ENCODE measurements at regions not wholly inside any gene's neighbourhood (a gene's known extent, or its start where the extent isn't known, plus 50 kb on each side); places are given as distances from the start of the nearest gene placed in this dataset.

GRCh38 chr12:90501412-90501811, 453.6 kb downstream of the CCER1 start:
- DNase-seq = no peak
- POLR2A ChIA-PET = no interaction called here
- no peaks in the 10 kb centered on the region for H3K4me1 Mint-ChIP-seq

GRCh38 chr12:90499795-90500194, 455.2 kb downstream of the CCER1 start:
- no peaks in the 10 kb centered on the region for H3K9me3 Mint-ChIP-seq
- no peaks in the 10 kb centered on the region for H3K36me3 ChIP-seq (ENCODE audit: insufficient read depth, low read length)
- no peaks in the 10 kb centered on the region for H3K4me1 Mint-ChIP-seq
- CTCF ChIA-PET = no interaction called here
- no peak for DNase-seq
- no peak overlapping the region for H3K27ac Mint-ChIP-seq
- no peaks in the 10 kb centered on the region for H3K4me1 ChIP-seq (ENCODE audit: insufficient read depth, low read length)
- H3K9me3 ChIP-seq (ENCODE audit: low read length) = no peaks in the 10 kb centered on the region
- no peaks in the 10 kb centered on the region for H3K36me3 Mint-ChIP-seq
- POLR2A ChIA-PET = no interaction called here
- H3K4me3 Mint-ChIP-seq = no peak overlapping the region
- H3K27me3 Mint-ChIP-seq = no peaks in the 10 kb centered on the region
- no peak overlapping the region for H3K4me3 ChIP-seq (ENCODE audit: low read length)
- H3K27ac ChIP-seq (ENCODE audit: low read depth, low read length) = no peak overlapping the region
- no peaks in the 10 kb centered on the region for H3K27me3 ChIP-seq (ENCODE audit: insufficient read depth, low read length, poor library complexity, severe bottlenecking)

More at GRCh38 chr12:90501412-90501811, 453.6 kb downstream of the CCER1 start:
- Mint-ChIP-seq H3K4me3 (no peak overlapping the region), H3K9me3 (no peaks in the 10 kb centered on the region), H3K27ac (no peak overlapping the region), H3K36me3 (no peaks in the 10 kb centered on the region), H3K27me3 (no peaks in the 10 kb centered on the region)
- Histone ChIP-seq H3K9me3 (ENCODE audit: low read length) (no peaks in the 10 kb centered on the region), H3K4me1 (ENCODE audit: insufficient read depth, low read length) (no peaks in the 10 kb centered on the region), H3K36me3 (ENCODE audit: insufficient read depth, low read length) (no peaks in the 10 kb centered on the region), H3K27ac (ENCODE audit: low read depth, low read length) (no peak overlapping the region), H3K27me3 (ENCODE audit: insufficient read depth, low read length, poor library complexity, severe bottlenecking) (no peaks in the 10 kb centered on the region), H3K4me3 (ENCODE audit: low read length) (no peak overlapping the region)
- CTCF ChIA-PET = no interaction called here

- ChIA-PET POLR2A (no interaction called here), CTCF (no interaction called here)
- Mint-ChIP-seq H3K36me3 (no peaks in the 10 kb centered on the region), H3K4me1 (no peaks in the 10 kb centered on the region), H3K9me3 (no peaks in the 10 kb centered on the region), H3K4me3 (no peak overlapping the region), H3K27ac (no peak overlapping the region), H3K27me3 (no peaks in the 10 kb centered on the region)
- no peak for DNase-seq
- Histone ChIP-seq H3K4me1 (ENCODE audit: insufficient read depth, low read length) (no peaks in the 10 kb centered on the region), H3K36me3 (ENCODE audit: insufficient read depth, low read length) (no peaks in the 10 kb centered on the region), H3K27ac (ENCODE audit: low read depth, low read length) (no peak overlapping the region), H3K9me3 (ENCODE audit: low read length) (no peaks in the 10 kb centered on the region), H3K27me3 (ENCODE audit: insufficient read depth, low read length, poor library complexity, severe bottlenecking) (no peaks in the 10 kb centered on the region), H3K4me3 (ENCODE audit: low read length) (no peak overlapping the region)
Measured at GRCh38 chr12:90497923-90498545, 456.9 kb downstream of the CCER1 start.

GRCh38 chr12:90490355-90490754, 464.6 kb downstream of the CCER1 start:
- no peaks in the 10 kb centered on the region for H3K4me1 ChIP-seq (ENCODE audit: insufficient read depth, low read length)
- H3K9me3 ChIP-seq (ENCODE audit: low read length) = no peaks in the 10 kb centered on the region
- no peak for DNase-seq
- no peak overlapping the region for H3K27ac ChIP-seq (ENCODE audit: low read depth, low read length)
- H3K4me1 Mint-ChIP-seq = no peaks in the 10 kb centered on the region
- H3K27ac Mint-ChIP-seq = no peak overlapping the region
- POLR2A ChIA-PET = no interaction called here
- H3K9me3 Mint-ChIP-seq = peaks cover 0 to 4% (median 0%) of the 10 kb centered on the region in 5 donors
- H3K36me3 ChIP-seq (ENCODE audit: insufficient read depth, low read length) = no peaks in the 10 kb centered on the region
- no peak overlapping the region for H3K4me3 ChIP-seq (ENCODE audit: low read length)
- H3K27me3 ChIP-seq (ENCODE audit: insufficient read depth, low read length, poor library complexity, severe bottlenecking) = no peaks in the 10 kb centered on the region
- H3K27me3 Mint-ChIP-seq = peaks cover 0 to 1% of the 10 kb centered on the region in 2 donors
- H3K4me3 Mint-ChIP-seq = no peak overlapping the region
- CTCF ChIA-PET = no interaction called here
- H3K36me3 Mint-ChIP-seq = no peaks in the 10 kb centered on the region

GRCh38 chr12:90489141-90489540, 465.8 kb downstream of the CCER1 start:
- DNase-seq = no peak
- no peaks in the 10 kb centered on the region for H3K4me1 ChIP-seq (ENCODE audit: insufficient read depth, low read length)
- Mint-ChIP-seq H3K36me3 (no peaks in the 10 kb centered on the region), H3K9me3 (peaks cover 0 to 4% (median 0%) of the 10 kb centered on the region in 5 donors), H3K27ac (no peak overlapping the region), H3K4me3 (no peak overlapping the region), H3K27me3 (peaks cover 0 to 1% of the 10 kb centered on the region in 2 donors), H3K4me1 (no peaks in the 10 kb centered on the region)
- H3K9me3 ChIP-seq (ENCODE audit: low read length) = no peaks in the 10 kb centered on the region
- ChIA-PET CTCF (no interaction called here), POLR2A (no interaction called here)
- H3K27me3 ChIP-seq (ENCODE audit: insufficient read depth, low read length, poor library complexity, severe bottlenecking) = no peaks in the 10 kb centered on the region
- H3K36me3 ChIP-seq (ENCODE audit: insufficient read depth, low read length) = no peaks in the 10 kb centered on the region
- no peak overlapping the region for H3K27ac ChIP-seq (ENCODE audit: low read depth, low read length)
- no peak overlapping the region for H3K4me3 ChIP-seq (ENCODE audit: low read length)

- ChIA-PET CTCF (no interaction called here), POLR2A (no interaction called here)
- Histone ChIP-seq H3K27ac (ENCODE audit: low read depth, low read length) (no peak overlapping the region), H3K27me3 (ENCODE audit: insufficient read depth, low read length, poor library complexity, severe bottlenecking) (no peaks in the 10 kb centered on the region), H3K9me3 (ENCODE audit: low read length) (no peaks in the 10 kb centered on the region), H3K4me1 (ENCODE audit: insufficient read depth, low read length) (no peaks in the 10 kb centered on the region), H3K4me3 (ENCODE audit: low read length) (no peak overlapping the region), H3K36me3 (ENCODE audit: insufficient read depth, low read length) (no peaks in the 10 kb centered on the region)
- peaks cover 0 to 4% (median 0%) of the 10 kb centered on the region in 5 donors for H3K9me3 Mint-ChIP-seq
- DNase-seq = no peak
- peaks cover 0 to 1% of the 10 kb centered on the region in 2 donors for H3K27me3 Mint-ChIP-seq
- H3K4me1 Mint-ChIP-seq = no peaks in the 10 kb centered on the region
- no peaks in the 10 kb centered on the region for H3K36me3 Mint-ChIP-seq
- no peak overlapping the region for H3K27ac Mint-ChIP-seq
- H3K4me3 Mint-ChIP-seq = no peak overlapping the region
Measured at GRCh38 chr12:90485560-90485959, 469.4 kb downstream of the CCER1 start.

GRCh38 chr12:90484094-90484493, 470.9 kb downstream of the CCER1 start:
- H3K36me3 Mint-ChIP-seq = no peaks in the 10 kb centered on the region
- H3K4me3 Mint-ChIP-seq = no peak overlapping the region
- ChIA-PET POLR2A (no interaction called here), CTCF (no interaction called here)
- no peaks in the 10 kb centered on the region for H3K36me3 ChIP-seq (ENCODE audit: insufficient read depth, low read length)
- no peak overlapping the region for H3K27ac Mint-ChIP-seq
- H3K9me3 Mint-ChIP-seq = peaks cover 0 to 1% (median 0%) of the 10 kb centered on the region in 5 donors
- no peak for DNase-seq
- H3K4me3 ChIP-seq (ENCODE audit: low read length) = no peak overlapping the region
- H3K4me1 ChIP-seq (ENCODE audit: insufficient read depth, low read length) = no peaks in the 10 kb centered on the region
- no peaks in the 10 kb centered on the region for H3K9me3 ChIP-seq (ENCODE audit: low read length)
- no peaks in the 10 kb centered on the region for H3K4me1 Mint-ChIP-seq
- H3K27me3 Mint-ChIP-seq = peaks cover 0 to 1% of the 10 kb centered on the region in 2 donors
- H3K27ac ChIP-seq (ENCODE audit: low read depth, low read length) = no peak overlapping the region
- H3K27me3 ChIP-seq (ENCODE audit: insufficient read depth, low read length, poor library complexity, severe bottlenecking) = no peaks in the 10 kb centered on the region

- Mint-ChIP-seq H3K27ac (no peak overlapping the region), H3K9me3 (no peaks in the 10 kb centered on the region), H3K4me3 (no peak overlapping the region), H3K4me1 (no peaks in the 10 kb centered on the region), H3K36me3 (no peaks in the 10 kb centered on the region), H3K27me3 (peaks cover 0 to 1% of the 10 kb centered on the region in 2 donors)
- no peaks in the 10 kb centered on the region for H3K9me3 ChIP-seq (ENCODE audit: low read length)
- POLR2A ChIA-PET = no interaction called here
- H3K36me3 ChIP-seq (ENCODE audit: insufficient read depth, low read length) = no peaks in the 10 kb centered on the region
- no peaks in the 10 kb centered on the region for H3K27me3 ChIP-seq (ENCODE audit: insufficient read depth, low read length, poor library complexity, severe bottlenecking)
- CTCF ChIA-PET = no interaction called here
- no peak for DNase-seq
- H3K27ac ChIP-seq (ENCODE audit: low read depth, low read length) = no peak overlapping the region
- H3K4me1 ChIP-seq (ENCODE audit: insufficient read depth, low read length) = no peaks in the 10 kb centered on the region
- H3K4me3 ChIP-seq (ENCODE audit: low read length) = no peak overlapping the region
Measured at GRCh38 chr12:90481748-90482147, 473.2 kb downstream of the CCER1 start.

- Histone ChIP-seq H3K36me3 (ENCODE audit: insufficient read depth, low read length) (no peaks in the 10 kb centered on the region), H3K4me1 (ENCODE audit: insufficient read depth, low read length) (no peaks in the 10 kb centered on the region), H3K9me3 (ENCODE audit: low read length) (no peaks in the 10 kb centered on the region), H3K27ac (ENCODE audit: low read depth, low read length) (no peak overlapping the region), H3K4me3 (ENCODE audit: low read length) (no peak overlapping the region), H3K27me3 (ENCODE audit: insufficient read depth, low read length, poor library complexity, severe bottlenecking) (no peaks in the 10 kb centered on the region)
- Mint-ChIP-seq H3K4me3 (no peak overlapping the region), H3K4me1 (no peaks in the 10 kb centered on the region), H3K27ac (no peak overlapping the region), H3K27me3 (no peaks in the 10 kb centered on the region), H3K36me3 (no peaks in the 10 kb centered on the region), H3K9me3 (no peaks in the 10 kb centered on the region)
- POLR2A ChIA-PET = no interaction called here
- no peak for DNase-seq
- CTCF ChIA-PET = no interaction called here
Measured at GRCh38 chr12:90479237-90479636, 475.7 kb downstream of the CCER1 start.

Measured in CD8-positive, alpha-beta memory T cell (primary cell).